Gastrocnemius medialis (tissue), 4 donors: ENCODE measurements at regions not wholly inside any gene's neighbourhood (a gene's known extent, or its start where the extent isn't known, plus 50 kb on each side); places are given as distances from the start of the nearest gene placed in this dataset.

Experiments
- ATAC-seq, 2 donors: fragments of 150-250 bp; one replicate each; pipeline ENCODE4 v1.9.1; 2016
- DNase-seq, 2 donors: peaks; one replicate each; pipeline ENCODE4 v3.0.0-alpha.2; 2019
- H3K27ac ChIP-seq, 4 donors: fragments of 200-600 bp; sonication (generic); 1 replicate in 1 of 4; 2 replicates in 3 of 4; pipeline ENCODE4 v1.5.1; 2016 to 2018; ENCODE audit warnings: mild to moderate bottlenecking in 2 of 4, moderate library complexity in 1 of 4
- H3K27me3 ChIP-seq, 3 donors: fragments of 200-600 bp; sonication (generic) in 2 of 3; 1 replicate in 1 of 3; 2 replicates in 2 of 3; pipeline versions ENCODE4 v1.5.1 to v1.6.0; 2016 to 2019; ENCODE audit warnings: mild to moderate bottlenecking in 1 of 3, moderate library complexity in 1 of 3
- H3K36me3 ChIP-seq, 2 donors: fragments of 200-600 bp; sonication (generic) in 1 of 2; one replicate each; pipeline ENCODE4 v1.5.1; 2017 to 2018
- H3K4me1 ChIP-seq, 2 donors: fragments of 200-600 bp; sonication (generic) in 1 of 2; one replicate each; pipeline ENCODE4 v1.5.1; 2016 to 2017; ENCODE audit warnings: mild to moderate bottlenecking in 2 of 2
- H3K4me3 ChIP-seq, 4 donors: fragments of 200-600 bp; sonication (generic) in 3 of 4; 1 replicate in 1 of 4; 2 replicates in 3 of 4; pipeline ENCODE4 v1.5.1; 2016 to 2019; ENCODE audit warnings: mild to moderate bottlenecking in 2 of 4
- H3K9me3 ChIP-seq, 3 donors: fragments of 200-600 bp; sonication (generic) in 2 of 3; 1 replicate in 1 of 3; 2 replicates in 2 of 3; pipeline ENCODE4 v1.5.1; 2016 to 2019
- POLR2A ChIP-seq, 2 donors: fragments of 450-650 bp; IDR thresholded peaks; one replicate each; pipeline ENCODE4 v1.6.1; 2017; ENCODE audit warnings: antibody characterized with exemption in 2 of 2, mild to moderate bottlenecking in 2 of 2, moderate library complexity in 2 of 2
- in situ Hi-C, 4 donors: fragments of 200-750 bp; cut with MboI; loops; one replicate each; pipeline versions ENCODE4 v1.15.0 to v1.8.0; 2017; ENCODE audit warnings: low sequenced_read_pairs in 4 of 4
- intact Hi-C: fragments of 100-400 bp; cut with DNase I; formaldehyde crosslinking; loops from one replicate; pipeline ENCODE4 v1.15.1; 2023; ENCODE audit warnings: low total_unique reads
- TF ChIP-seq, protein P1 (sequence below), 5 experiments: fragments of 450-650 bp in 3 of 5; fragments of 200-600 bp in 2 of 5; sonication (generic) in 2 of 5; IDR thresholded peaks in 4 of 5; conservative IDR thresholded peaks in 1 of 5; 1 replicate in 4 of 5; 2 replicates in 1 of 5; pipeline ENCODE4 v1.5.1; 2016 to 2019; ENCODE audit warnings: antibody characterized with exemption in 5 of 5, mild to moderate bottlenecking in 3 of 5, moderate library complexity in 3 of 5

- in situ Hi-C loops, result no loop called here
- Histone ChIP-seq H3K27me3 (peaks cover 0 to 5% (median 4%) of the 10 kb centered on the region in 3 donors), H3K36me3 (no peaks in the 10 kb centered on the region), H3K4me1 (peaks cover 0 to 4% of the 10 kb centered on the region in 2 donors), H3K4me3 (no peak overlapping the region), H3K9me3 (no peaks in the 10 kb centered on the region), H3K27ac (peak overlapping the region in 2 of 4 donors; percentile 63)
- TF ChIP-seq, protein P1, sequence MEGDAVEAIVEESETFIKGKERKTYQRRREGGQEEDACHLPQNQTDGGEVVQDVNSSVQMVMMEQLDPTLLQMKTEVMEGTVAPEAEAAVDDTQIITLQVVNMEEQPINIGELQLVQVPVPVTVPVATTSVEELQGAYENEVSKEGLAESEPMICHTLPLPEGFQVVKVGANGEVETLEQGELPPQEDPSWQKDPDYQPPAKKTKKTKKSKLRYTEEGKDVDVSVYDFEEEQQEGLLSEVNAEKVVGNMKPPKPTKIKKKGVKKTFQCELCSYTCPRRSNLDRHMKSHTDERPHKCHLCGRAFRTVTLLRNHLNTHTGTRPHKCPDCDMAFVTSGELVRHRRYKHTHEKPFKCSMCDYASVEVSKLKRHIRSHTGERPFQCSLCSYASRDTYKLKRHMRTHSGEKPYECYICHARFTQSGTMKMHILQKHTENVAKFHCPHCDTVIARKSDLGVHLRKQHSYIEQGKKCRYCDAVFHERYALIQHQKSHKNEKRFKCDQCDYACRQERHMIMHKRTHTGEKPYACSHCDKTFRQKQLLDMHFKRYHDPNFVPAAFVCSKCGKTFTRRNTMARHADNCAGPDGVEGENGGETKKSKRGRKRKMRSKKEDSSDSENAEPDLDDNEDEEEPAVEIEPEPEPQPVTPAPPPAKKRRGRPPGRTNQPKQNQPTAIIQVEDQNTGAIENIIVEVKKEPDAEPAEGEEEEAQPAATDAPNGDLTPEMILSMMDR (IDR thresholded peaks at IDR 0.05 in 4 of 5, conservative IDR thresholded peaks at IDR 0.05 in 1 of 5), result no peak
- no peak for TF ChIP-seq POLR2A (IDR thresholded peaks at IDR 0.05)
- intact Hi-C loops, result no loop called here
- ATAC-seq (no peak), DNase-seq (no peak)
Measured at GRCh38 chr1:203404546-203404945, 53.6 kb upstream of the FMOD start.

DNA sequence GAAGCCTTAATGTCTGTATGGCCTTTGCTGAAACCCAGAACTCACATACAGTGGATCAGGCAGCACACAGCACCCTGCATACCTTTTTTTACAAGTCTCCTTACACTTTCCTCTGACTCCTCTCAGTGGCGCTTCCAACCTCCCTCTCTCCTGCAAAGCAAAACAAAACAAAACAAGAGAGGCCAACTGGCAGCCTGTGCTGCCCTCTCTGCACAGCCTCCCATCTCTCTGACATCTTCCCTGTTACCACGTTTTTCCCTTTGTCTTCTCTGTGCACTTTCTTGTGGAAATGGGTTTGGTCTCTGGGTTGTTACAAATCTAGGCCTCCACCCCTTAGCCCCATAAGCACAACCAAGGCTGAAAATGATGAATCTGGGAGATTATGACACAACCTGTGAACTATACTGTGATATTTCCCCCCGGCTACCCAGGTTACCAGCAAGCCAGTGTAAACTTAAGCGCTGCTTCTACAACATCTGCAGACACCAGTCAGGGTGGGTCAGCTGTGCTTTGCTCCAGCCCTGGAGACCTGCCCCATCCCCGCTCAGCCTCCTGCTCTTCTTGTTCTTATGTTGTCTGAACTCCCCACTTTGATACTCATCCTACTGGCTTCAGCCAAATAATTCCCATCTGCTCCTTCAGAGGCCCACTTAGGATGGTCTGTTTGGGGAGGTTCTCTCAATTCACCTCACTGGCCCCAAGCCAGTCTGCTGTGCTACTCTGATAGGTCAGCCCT, 54.9 kb upstream of the FMOD start:
- intact Hi-C loops (loop anchor here (5.0 kb wide), 1 partner anchor 36 kb away; no protein-coding TSS in a partner anchor), in situ Hi-C loops (no loop called here)
- TF ChIP-seq, protein P1 (IDR thresholded peaks at IDR 0.05 in 4 of 5, conservative IDR thresholded peaks at IDR 0.05 in 1 of 5), result no peak
- no peak for TF ChIP-seq POLR2A (IDR thresholded peaks at IDR 0.05)
- Histone ChIP-seq H3K36me3 (no peaks in the 10 kb centered on the region), H3K4me3 (no peak overlapping the region), H3K27ac (peak overlapping the region; percentile 53 to 69 (median 60)), H3K9me3 (no peaks in the 10 kb centered on the region), H3K27me3 (peaks cover 0 to 5% (median 4%) of the 10 kb centered on the region in 3 donors), H3K4me1 (peaks cover 0 to 4% of the 10 kb centered on the region in 2 donors)
- no peak for ATAC-seq
- no peak for DNase-seq

DNA sequence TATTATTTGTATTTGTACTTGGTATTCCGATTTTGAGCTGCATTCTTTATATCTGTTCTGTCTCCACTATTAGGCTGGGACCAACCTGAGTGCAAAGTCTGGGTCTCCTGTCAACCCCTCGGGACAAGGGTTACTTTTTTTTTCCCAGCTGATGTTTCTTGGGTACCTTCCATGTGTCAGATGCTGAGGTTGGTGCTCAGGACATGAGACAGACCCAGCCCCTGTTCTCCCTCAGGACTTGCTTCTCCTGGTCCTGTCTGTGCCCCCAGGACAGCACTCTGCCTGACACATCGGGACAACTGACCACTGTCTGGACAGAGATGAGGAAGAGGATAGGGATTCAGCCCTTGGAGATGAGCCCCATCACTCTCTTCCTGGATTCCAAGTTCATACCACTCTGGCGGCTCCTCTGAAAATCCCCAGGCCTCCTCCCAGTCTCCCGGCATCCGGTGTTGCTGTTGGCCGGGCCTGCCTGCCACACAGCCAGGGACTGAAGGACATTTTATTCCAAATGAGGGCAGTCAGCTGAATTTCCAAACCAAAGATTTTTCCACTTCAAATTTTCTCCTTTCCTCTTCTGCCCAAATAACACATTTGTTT, 55.6 kb upstream of the FMOD start:
- peaks cover 0 to 5% (median 4%) of the 10 kb centered on the region in 3 donors for H3K27me3 ChIP-seq
- ATAC-seq, result peak in 1 of 2 donors; percentile 49
- intact Hi-C loops, result loop anchor here (5.0 kb wide), 1 partner anchor 36 kb away; no protein-coding TSS in a partner anchor
- peaks cover 0 to 4% of the 10 kb centered on the region in 2 donors for H3K4me1 ChIP-seq
- no peak overlapping the region for H3K4me3 ChIP-seq
- peak in 1 of 2 donors; percentile 57 for DNase-seq
- H3K27ac ChIP-seq, result peak overlapping the region; percentile 53 to 69 (median 60)
- no peaks in the 10 kb centered on the region for H3K9me3 ChIP-seq
- no peak for TF ChIP-seq POLR2A (IDR thresholded peaks at IDR 0.05)
- TF ChIP-seq, protein P1 (IDR thresholded peaks at IDR 0.05 in 4 of 5, conservative IDR thresholded peaks at IDR 0.05 in 1 of 5), result no peak
- in situ Hi-C loops, result no loop called here
- H3K36me3 ChIP-seq, result no peaks in the 10 kb centered on the region

DNA sequence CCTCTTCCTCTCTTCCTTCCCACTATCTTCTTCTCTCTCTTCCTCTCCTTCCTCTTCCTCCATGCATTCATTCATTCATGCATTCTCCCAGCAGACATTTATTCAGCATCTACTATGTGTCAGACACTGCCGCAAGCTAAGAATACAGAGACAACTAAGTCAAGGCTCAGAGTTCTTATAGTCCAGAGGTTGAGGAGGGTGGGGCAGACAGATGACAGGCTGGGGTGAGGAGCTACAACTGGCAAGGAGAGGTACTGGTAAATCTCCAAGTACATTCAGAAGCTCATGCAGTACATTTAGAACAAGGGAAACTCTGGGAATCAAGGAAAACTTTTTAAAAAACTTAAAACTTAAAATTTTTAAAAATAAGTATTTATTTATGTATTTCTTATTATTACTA, 56.4 kb upstream of the FMOD start:
- intact Hi-C loops, result loop anchor here (5.0 kb wide), 1 partner anchor 35 kb away; no protein-coding TSS in a partner anchor
- H3K4me1 ChIP-seq, result peaks cover 0 to 4% of the 10 kb centered on the region in 2 donors

More for the DNA sequence above, 56.4 kb upstream of the FMOD start:
- ATAC-seq, result no peak
- TF ChIP-seq, protein P1 (IDR thresholded peaks at IDR 0.05 in 4 of 5, conservative IDR thresholded peaks at IDR 0.05 in 1 of 5), result no peak
- no peak for TF ChIP-seq POLR2A (IDR thresholded peaks at IDR 0.05)
- no peaks in the 10 kb centered on the region for H3K36me3 ChIP-seq
- H3K9me3 ChIP-seq, result no peaks in the 10 kb centered on the region
- in situ Hi-C loops, result no loop called here
- no peak for DNase-seq
- H3K27ac ChIP-seq, result peak overlapping the region; percentile 53 to 69 (median 60)
- peaks cover 0 to 5% (median 4%) of the 10 kb centered on the region in 3 donors for H3K27me3 ChIP-seq
- H3K4me3 ChIP-seq, result no peak overlapping the region
